Neural progenitor cell (in vitro differentiated cells): ENCODE measurements at regions not wholly inside any gene's neighbourhood (a gene's known extent, or its start where the extent isn't known, plus 50 kb on each side); places are given as distances from the start of the nearest gene placed in this dataset.

Experiments
- DNase-seq: peaks from one replicate; pipeline ENCODE4 v3.0.0-alpha.2; 2016; ENCODE audit warnings: low spot score
- H2AFZ ChIP-seq: fragments of 200-600 bp; sonication (generic); replicated peaks from 2 replicates; pipeline ENCODE4 v1.6.1; 2016; ENCODE audit warnings: antibody characterized with exemption
- H3F3A ChIP-seq: fragments of 200-600 bp; sonication (generic); 2 replicates; pipeline ENCODE4 v1.6.1; 2016; ENCODE audit warnings: antibody characterized with exemption, low read depth
- H3K27ac ChIP-seq: fragments of 200-600 bp; sonication (generic); 2 replicates; pipeline ENCODE4 v1.5.1; 2016; ENCODE audit warnings: mild to moderate bottlenecking
- H3K27me3 ChIP-seq: fragments of 200-600 bp; sonication (generic); 2 replicates; pipeline ENCODE4 v1.6.1; 2016; ENCODE audit warnings: mild to moderate bottlenecking, moderate library complexity
- H3K36me3 ChIP-seq: fragments of 200-600 bp; sonication (generic); 2 replicates; pipeline ENCODE4 v1.5.1; 2016
- H3K4me1 ChIP-seq: fragments of 200-600 bp; sonication (generic); 2 replicates; pipeline ENCODE4 v1.6.1; 2016; ENCODE audit warnings: mixed run types
- H3K4me2 ChIP-seq: fragments of 200-600 bp; sonication (generic); 2 replicates; pipeline ENCODE4 v1.6.1; 2016
- H3K4me3 ChIP-seq: fragments of 200-600 bp; sonication (generic); 2 replicates; pipeline ENCODE4 v1.5.1; 2016
- H3K79me2 ChIP-seq: fragments of 200-600 bp; sonication (generic); 2 replicates; pipeline ENCODE4 v1.6.1; 2016; ENCODE audit warnings: low read depth
- H3K9ac ChIP-seq: fragments of 200-600 bp; sonication (generic); 2 replicates; pipeline ENCODE4 v1.6.1; 2016
- H3K9me3 ChIP-seq: fragments of 200-600 bp; sonication (generic); 2 replicates; pipeline ENCODE4 v1.5.1; 2016; ENCODE audit warnings: low read depth
- H4K20me1 ChIP-seq: fragments of 200-600 bp; sonication (generic); 2 replicates; pipeline ENCODE4 v1.6.1; 2016; ENCODE audit warnings: low read depth
- H3K27ac Mint-ChIP-seq: 3 replicates; pipeline ENCODE4 v1.8.0; 2021; ENCODE audit warnings: mixed read lengths
- H3K27me3 Mint-ChIP-seq: 2 replicates; pipeline ENCODE4 v1.8.0; 2022; ENCODE audit warnings: low read depth, mild to moderate bottlenecking, inconsistent platforms, moderate library complexity, mixed read lengths; ENCODE audit not compliant: insufficient read depth
- H3K36me3 Mint-ChIP-seq: 3 replicates; pipeline ENCODE4 v1.8.0; 2021; ENCODE audit warnings: mixed read lengths
- H3K4me1 Mint-ChIP-seq: 3 replicates; pipeline ENCODE4 v1.8.0; 2021; ENCODE audit warnings: mixed read lengths
- H3K4me3 Mint-ChIP-seq: 3 replicates; pipeline ENCODE4 v1.8.0; 2021; ENCODE audit warnings: mild to moderate bottlenecking, moderate library complexity, mixed read lengths
- H3K9me3 Mint-ChIP-seq: 3 replicates; pipeline ENCODE4 v1.8.0; 2020; ENCODE audit warnings: mixed read lengths
- EZH2 ChIP-seq: fragments of 200-600 bp; sonication (generic); IDR thresholded peaks from 2 replicates; pipeline ENCODE4 v1.6.1; 2017; ENCODE audit warnings: antibody characterized with exemption, mild to moderate bottlenecking, moderate library complexity
- EZH2phosphoT487 ChIP-seq: fragments of 200-600 bp; sonication (generic); IDR thresholded peaks from 2 replicates; pipeline ENCODE4 v1.6.1; 2017; ENCODE audit warnings: antibody characterized with exemption
- TF ChIP-seq, protein P1 (sequence below): fragments of 200-600 bp; sonication (generic); IDR thresholded peaks from 2 replicates; pipeline ENCODE4 v1.5.1; 2017; ENCODE audit warnings: antibody characterized with exemption, mild to moderate bottlenecking

DNA sequence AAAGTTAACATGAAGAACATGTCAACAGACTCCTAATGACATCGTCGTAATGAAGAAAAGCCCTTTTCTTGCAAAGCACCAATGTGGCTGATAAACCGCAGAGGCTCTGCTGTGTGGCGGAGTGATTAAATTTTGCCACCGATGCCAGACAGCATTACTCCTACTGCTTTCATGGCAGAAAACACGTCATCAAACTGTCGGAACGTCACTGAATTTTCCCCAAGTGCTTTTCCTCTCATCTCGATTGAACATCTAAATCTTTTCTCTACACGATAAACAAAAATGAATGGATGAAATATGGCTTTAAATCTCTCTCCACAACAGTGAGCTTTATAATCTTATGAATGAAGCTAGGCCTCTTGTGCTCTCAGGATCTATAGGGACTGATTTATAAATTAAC, 159.8 kb upstream of the REG3G start:
- H3K27me3 ChIP-seq, result no peaks in the 10 kb centered on the region
- no peaks in the 10 kb centered on the region for H3F3A ChIP-seq
- H3K27ac ChIP-seq, result no peak overlapping the region
- no peaks in the 10 kb centered on the region for H3K79me2 ChIP-seq
- H3K9me3 Mint-ChIP-seq, result peaks cover 4% of the 10 kb centered on the region
- H2AFZ ChIP-seq, result no peak overlapping the region
- no peaks in the 10 kb centered on the region for H3K9me3 ChIP-seq
- H3K4me3 ChIP-seq, result no peak overlapping the region
- H3K27me3 Mint-ChIP-seq, result no peaks in the 10 kb centered on the region
- no peaks in the 10 kb centered on the region for H3K36me3 ChIP-seq
- no peak overlapping the region for H3K27ac Mint-ChIP-seq
- no peaks in the 10 kb centered on the region for H4K20me1 ChIP-seq
- no peaks in the 10 kb centered on the region for H3K4me1 ChIP-seq
- H3K4me1 Mint-ChIP-seq, result no peaks in the 10 kb centered on the region
- H3K4me3 Mint-ChIP-seq, result no peak overlapping the region
- no peak overlapping the region for H3K9ac ChIP-seq
- TF ChIP-seq EZH2phosphoT487 (no peak), EZH2 (no peak)
- TF ChIP-seq, protein P1, sequence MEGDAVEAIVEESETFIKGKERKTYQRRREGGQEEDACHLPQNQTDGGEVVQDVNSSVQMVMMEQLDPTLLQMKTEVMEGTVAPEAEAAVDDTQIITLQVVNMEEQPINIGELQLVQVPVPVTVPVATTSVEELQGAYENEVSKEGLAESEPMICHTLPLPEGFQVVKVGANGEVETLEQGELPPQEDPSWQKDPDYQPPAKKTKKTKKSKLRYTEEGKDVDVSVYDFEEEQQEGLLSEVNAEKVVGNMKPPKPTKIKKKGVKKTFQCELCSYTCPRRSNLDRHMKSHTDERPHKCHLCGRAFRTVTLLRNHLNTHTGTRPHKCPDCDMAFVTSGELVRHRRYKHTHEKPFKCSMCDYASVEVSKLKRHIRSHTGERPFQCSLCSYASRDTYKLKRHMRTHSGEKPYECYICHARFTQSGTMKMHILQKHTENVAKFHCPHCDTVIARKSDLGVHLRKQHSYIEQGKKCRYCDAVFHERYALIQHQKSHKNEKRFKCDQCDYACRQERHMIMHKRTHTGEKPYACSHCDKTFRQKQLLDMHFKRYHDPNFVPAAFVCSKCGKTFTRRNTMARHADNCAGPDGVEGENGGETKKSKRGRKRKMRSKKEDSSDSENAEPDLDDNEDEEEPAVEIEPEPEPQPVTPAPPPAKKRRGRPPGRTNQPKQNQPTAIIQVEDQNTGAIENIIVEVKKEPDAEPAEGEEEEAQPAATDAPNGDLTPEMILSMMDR, result no peak
- DNase-seq, result no peak
- H3K4me2 ChIP-seq, result no peak overlapping the region
- no peaks in the 10 kb centered on the region for H3K36me3 Mint-ChIP-seq

DNA sequence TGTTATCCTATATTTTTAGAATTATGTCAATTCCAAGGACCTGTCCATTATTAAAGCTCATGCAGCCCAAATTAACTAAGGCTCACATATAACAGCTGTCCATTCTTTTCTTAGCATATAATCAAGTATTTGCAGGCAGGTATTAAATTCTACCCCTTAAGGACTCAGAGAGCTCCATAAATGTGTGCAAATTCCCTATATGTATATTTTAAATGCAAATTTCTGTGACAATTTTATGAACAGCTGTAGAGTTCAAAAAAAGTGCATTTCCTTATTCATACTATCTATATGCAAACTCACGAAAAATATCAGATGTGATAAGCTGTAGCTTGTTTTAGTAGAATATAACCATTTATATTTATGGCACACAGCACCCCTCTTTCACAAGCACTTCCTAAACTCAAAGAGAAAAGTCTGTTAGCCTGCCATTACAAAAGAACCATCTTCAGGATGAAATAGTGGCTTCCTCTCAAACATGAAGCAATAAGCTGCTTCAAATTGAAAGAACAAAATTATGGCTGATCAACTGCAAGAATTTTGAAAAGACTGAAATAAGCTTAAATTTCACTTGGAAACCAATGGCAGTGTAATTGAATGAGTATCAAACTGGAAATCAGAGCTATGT, 155.0 kb upstream of the REG3G start:
- Histone ChIP-seq H3K9me3 (no peaks in the 10 kb centered on the region), H2AFZ (no peak overlapping the region), H4K20me1 (no peaks in the 10 kb centered on the region), H3K27me3 (no peaks in the 10 kb centered on the region), H3K9ac (no peak overlapping the region), H3K79me2 (no peaks in the 10 kb centered on the region), H3K27ac (no peak overlapping the region), H3K36me3 (no peaks in the 10 kb centered on the region), H3K4me1 (no peaks in the 10 kb centered on the region), H3K4me2 (no peak overlapping the region), H3F3A (no peaks in the 10 kb centered on the region), H3K4me3 (no peak overlapping the region)
- Mint-ChIP-seq H3K36me3 (no peaks in the 10 kb centered on the region), H3K27me3 (no peaks in the 10 kb centered on the region), H3K9me3 (no peaks in the 10 kb centered on the region), H3K4me1 (no peaks in the 10 kb centered on the region), H3K4me3 (no peak overlapping the region), H3K27ac (no peak overlapping the region)
- no peak for DNase-seq
- TF ChIP-seq EZH2phosphoT487, result no peak
- TF ChIP-seq, protein P1, result no peak
- TF ChIP-seq EZH2, result no peak

DNA sequence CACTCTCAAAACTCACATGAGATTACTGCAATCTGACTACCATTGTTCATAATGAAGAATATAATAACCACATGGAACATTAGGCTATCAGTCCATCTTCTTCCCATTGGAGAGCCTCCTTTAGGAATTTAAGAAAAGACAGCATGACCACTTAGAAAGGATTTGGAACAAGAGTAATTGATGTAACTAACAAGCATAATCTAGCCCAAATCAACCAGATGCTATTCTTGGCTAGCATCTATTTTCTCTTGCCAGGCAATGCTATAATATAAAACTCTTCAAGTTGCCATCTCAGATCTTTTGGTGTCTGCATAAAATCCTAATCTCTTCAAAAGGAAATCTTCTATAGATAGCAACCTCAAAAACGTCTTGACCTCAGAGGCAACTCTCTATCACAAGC, 152.0 kb upstream of the REG3G start:
- H3K9me3 Mint-ChIP-seq, result no peaks in the 10 kb centered on the region
- no peaks in the 10 kb centered on the region for H3K27me3 ChIP-seq
- H3K4me1 ChIP-seq, result peaks cover 6% of the 10 kb centered on the region
- no peak overlapping the region for H3K4me3 Mint-ChIP-seq
- no peaks in the 10 kb centered on the region for H3K79me2 ChIP-seq
- H3K27ac ChIP-seq, result no peak overlapping the region
- TF ChIP-seq EZH2, result no peak
- TF ChIP-seq, protein P1, result no peak
- no peak for TF ChIP-seq EZH2phosphoT487
- DNase-seq, result no peak
- H3K36me3 Mint-ChIP-seq, result no peaks in the 10 kb centered on the region
- H3K27ac Mint-ChIP-seq, result no peak overlapping the region
- no peak overlapping the region for H2AFZ ChIP-seq
- H3K9me3 ChIP-seq, result no peaks in the 10 kb centered on the region
- no peaks in the 10 kb centered on the region for H3K4me1 Mint-ChIP-seq
- no peak overlapping the region for H3K9ac ChIP-seq
- no peaks in the 10 kb centered on the region for H3F3A ChIP-seq
- no peaks in the 10 kb centered on the region for H4K20me1 ChIP-seq
- no peak overlapping the region for H3K4me3 ChIP-seq
- no peaks in the 10 kb centered on the region for H3K36me3 ChIP-seq
- no peak overlapping the region for H3K4me2 ChIP-seq
- no peaks in the 10 kb centered on the region for H3K27me3 Mint-ChIP-seq
